HepG2 (cell line): ENCODE measurements at regions not wholly inside any gene's neighbourhood (a gene's known extent, or its start where the extent isn't known, plus 50 kb on each side); places are given as distances from the start of the nearest gene placed in this dataset.

Source experiments
- KAT2B ChIP-seq: fragments of 150-350 bp; IDR thresholded peaks from 2 replicates; pipeline ENCODE4 v1.6.1; 2014; ENCODE audit warnings: low read depth, low read length, borderline replicate concordance
- MTA3 ChIP-seq: sonication (generic); formaldehyde crosslinking; IDR thresholded peaks from 2 replicates; pipeline ENCODE4 v1.4.0; 2020; ENCODE audit warnings: missing genetic modification reagents
- MXI1 ChIP-seq: IDR thresholded peaks from 3 replicates; pipeline ENCODE4 v1.6.1; 2012; ENCODE audit warnings: low read depth, low read length, inconsistent platforms, borderline replicate concordance
- POLR2A ChIP-seq, 2 experiments: IDR thresholded peaks; 2 replicates each; pipeline ENCODE4 v1.6.1; 2011; ENCODE audit warnings: low read depth in 2 of 2, low read length in 2 of 2, mild to moderate bottlenecking in 1 of 2, moderate library complexity in 1 of 2; ENCODE audit not compliant: insufficient read depth in 1 of 2
- SYNCRIP ChIP-seq: fragments of 200-400 bp; formaldehyde crosslinking; IDR thresholded peaks from 2 replicates; pipeline ENCODE4 v1.6.1; 2018; ENCODE audit warnings: mild to moderate bottlenecking, low read depth, low read length; ENCODE audit not compliant: insufficient read depth
- YY1 ChIP-seq: IDR thresholded peaks from 2 replicates; pipeline ENCODE4 v1.6.1; 2011; ENCODE audit warnings: low read length, low read depth, moderate library complexity, mild to moderate bottlenecking; ENCODE audit not compliant: insufficient read depth, insufficient replicate concordance
- ZBTB46 ChIP-seq: sonication (generic); formaldehyde crosslinking; IDR thresholded peaks from 2 replicates; pipeline ENCODE4 v1.4.0; 2020; ENCODE audit warnings: mild to moderate bottlenecking, missing genetic modification reagents, borderline replicate concordance
- ZNF256 ChIP-seq: sonication (generic); formaldehyde crosslinking; conservative IDR thresholded peaks from 2 replicates; pipeline ENCODE4 v1.4.0; 2020; ENCODE audit warnings: missing genetic modification reagents
- ZNF350 ChIP-seq: sonication (generic); formaldehyde crosslinking; IDR thresholded peaks from 2 replicates; pipeline ENCODE4 v1.4.0; 2020; ENCODE audit warnings: mild to moderate bottlenecking, low read depth, missing genetic modification reagents, borderline replicate concordance
- TF ChIP-seq, protein P1 (sequence below): sonication (generic); formaldehyde crosslinking; IDR thresholded peaks from 2 replicates; pipeline ENCODE4 v1.5.0; 2020; ENCODE audit warnings: mild to moderate bottlenecking, missing genetic modification reagents, moderate library complexity
- TF ChIP-seq, protein P2 (sequence below), 2 experiments: sonication (generic) in 1 of 2; formaldehyde crosslinking in 1 of 2; IDR thresholded peaks; 2 replicates each; pipeline versions ENCODE4 v1.5.1 to v1.6.1; 2011 to 2020; ENCODE audit warnings: borderline replicate concordance in 1 of 2, low read depth in 1 of 2, low read length in 1 of 2, mild to moderate bottlenecking in 1 of 2, missing genetic modification reagents in 1 of 2, moderate library complexity in 1 of 2

- TF ChIP-seq YY1 (no peak), MXI1 (no peak), KAT2B (no peak), ZNF256 (no peak), SYNCRIP (no peak), POLR2A (IDR thresholded peaks at IDR 0.05; ENCODE audit: insufficient read depth in 1 of 2, low read depth in 2 of 2, low read length in 2 of 2) (no peak), ZNF350 (no peak), ZBTB46 (CRISPR knock-in tag) (no peak), MTA3 (CRISPR knock-in tag) (no peak)
- TF ChIP-seq, protein P1, sequence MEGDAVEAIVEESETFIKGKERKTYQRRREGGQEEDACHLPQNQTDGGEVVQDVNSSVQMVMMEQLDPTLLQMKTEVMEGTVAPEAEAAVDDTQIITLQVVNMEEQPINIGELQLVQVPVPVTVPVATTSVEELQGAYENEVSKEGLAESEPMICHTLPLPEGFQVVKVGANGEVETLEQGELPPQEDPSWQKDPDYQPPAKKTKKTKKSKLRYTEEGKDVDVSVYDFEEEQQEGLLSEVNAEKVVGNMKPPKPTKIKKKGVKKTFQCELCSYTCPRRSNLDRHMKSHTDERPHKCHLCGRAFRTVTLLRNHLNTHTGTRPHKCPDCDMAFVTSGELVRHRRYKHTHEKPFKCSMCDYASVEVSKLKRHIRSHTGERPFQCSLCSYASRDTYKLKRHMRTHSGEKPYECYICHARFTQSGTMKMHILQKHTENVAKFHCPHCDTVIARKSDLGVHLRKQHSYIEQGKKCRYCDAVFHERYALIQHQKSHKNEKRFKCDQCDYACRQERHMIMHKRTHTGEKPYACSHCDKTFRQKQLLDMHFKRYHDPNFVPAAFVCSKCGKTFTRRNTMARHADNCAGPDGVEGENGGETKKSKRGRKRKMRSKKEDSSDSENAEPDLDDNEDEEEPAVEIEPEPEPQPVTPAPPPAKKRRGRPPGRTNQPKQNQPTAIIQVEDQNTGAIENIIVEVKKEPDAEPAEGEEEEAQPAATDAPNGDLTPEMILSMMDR (CRISPR knock-in tag) = no peak
- TF ChIP-seq, protein P2, sequence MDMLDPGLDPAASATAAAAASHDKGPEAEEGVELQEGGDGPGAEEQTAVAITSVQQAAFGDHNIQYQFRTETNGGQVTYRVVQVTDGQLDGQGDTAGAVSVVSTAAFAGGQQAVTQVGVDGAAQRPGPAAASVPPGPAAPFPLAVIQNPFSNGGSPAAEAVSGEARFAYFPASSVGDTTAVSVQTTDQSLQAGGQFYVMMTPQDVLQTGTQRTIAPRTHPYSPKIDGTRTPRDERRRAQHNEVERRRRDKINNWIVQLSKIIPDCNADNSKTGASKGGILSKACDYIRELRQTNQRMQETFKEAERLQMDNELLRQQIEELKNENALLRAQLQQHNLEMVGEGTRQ (IDR thresholded peaks at IDR 0.05; ENCODE audit: low read depth, low read length) = no peak
- TF ChIP-seq, protein P2 (CRISPR knock-in tag; IDR thresholded peaks at IDR 0.05; ENCODE audit: borderline replicate concordance) = no peak
Observed at GRCh38 chr12:115255962-115256361, 572.0 kb upstream of the TBX3 start.
